H9 (cell line): ENCODE measurements at regions not wholly inside any gene's neighbourhood (a gene's known extent, or its start where the extent isn't known, plus 50 kb on each side); places are given as distances from the start of the nearest gene placed in this dataset.

Experiments used
- DNase-seq: peaks from one replicate; pipeline ENCODE4 v3.0.0-alpha.2; 2017
- H2AFZ ChIP-seq: one replicate; pipeline ENCODE4 v1.6.1; 2013; ENCODE audit warnings: mild to moderate bottlenecking, low read length, control low read depth, moderate library complexity
- H2AK5ac ChIP-seq: 2 replicates; pipeline ENCODE4 v1.6.1; 2013; ENCODE audit warnings: low read length, control low read depth, mixed read lengths; ENCODE audit not compliant: insufficient read length
- H2BK120ac ChIP-seq: one replicate; pipeline ENCODE4 v1.6.1; 2013; ENCODE audit warnings: low read depth, mild to moderate bottlenecking, low read length, control low read depth, inconsistent platforms; ENCODE audit not compliant: poor library complexity, severe bottlenecking
- H2BK12ac ChIP-seq: 2 replicates; pipeline ENCODE4 v1.6.1; 2013; ENCODE audit warnings: low read length, control low read depth, mixed read lengths, low read depth; ENCODE audit not compliant: insufficient read length
- H2BK15ac ChIP-seq: 2 replicates; pipeline ENCODE4 v1.6.1; 2013; ENCODE audit warnings: low read depth, low read length, control low read depth
- H2BK20ac ChIP-seq: one replicate; pipeline ENCODE4 v1.6.1; 2013; ENCODE audit warnings: low read depth, mild to moderate bottlenecking, low read length, control low read depth, inconsistent platforms; ENCODE audit not compliant: poor library complexity, severe bottlenecking
- H2BK5ac ChIP-seq: 2 replicates; pipeline ENCODE4 v1.6.1; 2013; ENCODE audit warnings: low read length, control low read depth, mixed read lengths; ENCODE audit not compliant: insufficient read length
- H3K14ac ChIP-seq: 2 replicates; pipeline ENCODE4 v1.6.1; 2013; ENCODE audit warnings: low read length, control low read depth; ENCODE audit not compliant: insufficient read depth
- H3K18ac ChIP-seq: 2 replicates; pipeline ENCODE4 v1.6.1; 2013; ENCODE audit warnings: low read depth, mild to moderate bottlenecking, mixed read lengths, low read length, control low read depth; ENCODE audit not compliant: insufficient read length
- H3K23ac ChIP-seq: 2 replicates; pipeline ENCODE4 v1.6.1; 2013; ENCODE audit warnings: low read length, control low read depth, mixed read lengths, low read depth; ENCODE audit not compliant: insufficient read length
- H3K23me2 ChIP-seq: 2 replicates; pipeline ENCODE4 v1.6.1; 2013; ENCODE audit warnings: low read depth, mild to moderate bottlenecking, mixed read lengths, low read length, control low read depth; ENCODE audit not compliant: insufficient read length, poor library complexity, severe bottlenecking
- H3K27ac ChIP-seq: 2 replicates; pipeline ENCODE4 v1.5.1; 2013; ENCODE audit warnings: low read length, control low read depth, mixed read lengths, low read depth; ENCODE audit not compliant: insufficient read length
- H3K27me3 ChIP-seq: 2 replicates; pipeline ENCODE4 v1.6.1; 2013; ENCODE audit warnings: low read length, control low read depth, inconsistent platforms; ENCODE audit not compliant: insufficient read depth
- H3K4ac ChIP-seq: 2 replicates; pipeline ENCODE4 v1.6.1; 2013; ENCODE audit warnings: low read depth, mild to moderate bottlenecking, control low read depth, inconsistent platforms, low read length, moderate library complexity
- H3K4me1 ChIP-seq: 2 replicates; pipeline ENCODE4 v1.6.1; 2013; ENCODE audit warnings: low read length, control low read depth, inconsistent platforms; ENCODE audit not compliant: insufficient read depth
- H3K4me2 ChIP-seq: 2 replicates; pipeline ENCODE4 v1.6.1; 2013; ENCODE audit warnings: low read length, control low read depth, mixed read lengths; ENCODE audit not compliant: insufficient read length, insufficient read depth
- H3K56ac ChIP-seq: 2 replicates; pipeline ENCODE4 v1.6.1; 2013; ENCODE audit warnings: low read depth, mild to moderate bottlenecking, mixed read lengths, low read length, control low read depth; ENCODE audit not compliant: insufficient read length
- H3K79me1 ChIP-seq: 2 replicates; pipeline ENCODE4 v1.6.1; 2013; ENCODE audit warnings: low read depth, mild to moderate bottlenecking, moderate library complexity, low read length, control low read depth, inconsistent platforms; ENCODE audit not compliant: insufficient read depth, poor library complexity, severe bottlenecking
- H3K79me2 ChIP-seq: 2 replicates; pipeline ENCODE4 v1.6.1; 2013; ENCODE audit warnings: low read length, control low read depth, inconsistent platforms; ENCODE audit not compliant: insufficient read depth
- H3K9ac ChIP-seq: 2 replicates; pipeline ENCODE4 v1.6.1; 2013; ENCODE audit warnings: low read length, control low read depth, mixed read lengths; ENCODE audit not compliant: insufficient read length; ENCODE audit errors: extremely low read depth
- H3K9me3 ChIP-seq: one replicate; pipeline ENCODE4 v1.6.1; 2013; ENCODE audit warnings: low read depth, low read length, inconsistent platforms; ENCODE audit not compliant: control insufficient read depth
- H3T11ph ChIP-seq: one replicate; pipeline ENCODE4 v1.6.1; 2013; ENCODE audit warnings: mild to moderate bottlenecking, low read length, control low read depth, inconsistent platforms
- H4K20me1 ChIP-seq: one replicate; pipeline ENCODE4 v1.6.1; 2013; ENCODE audit not compliant: control insufficient read depth, insufficient read length, insufficient read depth
- H4K5ac ChIP-seq: 2 replicates; pipeline ENCODE4 v1.6.1; 2013; ENCODE audit warnings: low read depth, mild to moderate bottlenecking, mixed read lengths, low read length, control low read depth; ENCODE audit not compliant: insufficient read length
- H4K8ac ChIP-seq: replicated peaks from 2 replicates; pipeline ENCODE4 v1.6.1; 2013; ENCODE audit warnings: low read length, control low read depth, mixed read lengths, low read depth; ENCODE audit not compliant: insufficient read length
- H4K91ac ChIP-seq: 2 replicates; pipeline ENCODE4 v1.6.1; 2013; ENCODE audit warnings: low read depth, mild to moderate bottlenecking, moderate library complexity, mixed read lengths, low read length, control low read depth; ENCODE audit not compliant: insufficient read length
- H3K27ac Mint-ChIP-seq, 3 experiments: 2 replicates in 2 of 3; 3 replicates in 1 of 3; pipeline ENCODE4 v1.8.0; 2020 to 2021; ENCODE audit warnings: mixed read lengths in 3 of 3, mild to moderate bottlenecking in 1 of 3, moderate library complexity in 1 of 3
- H3K27me3 Mint-ChIP-seq: 2 replicates; pipeline ENCODE4 v1.8.0; 2021; ENCODE audit warnings: low read depth, mild to moderate bottlenecking, moderate library complexity, mixed read lengths
- H3K36me3 Mint-ChIP-seq, 3 experiments: 2 replicates in 2 of 3; 3 replicates in 1 of 3; pipeline ENCODE4 v1.8.0; 2020 to 2021; ENCODE audit warnings: low read depth in 3 of 3, mixed read lengths in 3 of 3; ENCODE audit not compliant: insufficient read depth in 1 of 3
- H3K4me1 Mint-ChIP-seq, 2 experiments: 2 replicates each; pipeline ENCODE4 v1.8.0; 2020; ENCODE audit warnings: mixed read lengths in 2 of 2
- H3K4me3 Mint-ChIP-seq, 2 experiments: 2 replicates in 1 of 2; 3 replicates in 1 of 2; pipeline ENCODE4 v1.8.0; 2020 to 2021; ENCODE audit warnings: mild to moderate bottlenecking in 2 of 2, mixed read lengths in 2 of 2, moderate library complexity in 1 of 2
- H3K9me3 Mint-ChIP-seq, 2 experiments: 2 replicates in 1 of 2; 3 replicates in 1 of 2; pipeline ENCODE4 v1.8.0; 2020; ENCODE audit warnings: mild to moderate bottlenecking in 2 of 2, mixed read lengths in 2 of 2, moderate library complexity in 1 of 2
- WGBS: extraction: QIAGEN DNeasy Blood & Tissue Kit; methylation state at CpG from one replicate; pipeline ENCODE4 v1.1.7; 2013; ENCODE audit warnings: missing lambda C conversion rate, low lambda C conversion rate, mixed read lengths; ENCODE audit not compliant: insufficient read length; ENCODE audit errors: extremely low coverage; 5-methylcytosine and 5-hydroxymethylcytosine counted together
- TF ChIP-seq, protein P1 (sequence below): fragments of 200-600 bp; sonication (generic); conservative IDR thresholded peaks from 3 replicates; pipeline ENCODE4 v1.8.0; 2021; ENCODE audit warnings: antibody characterized with exemption, mild to moderate bottlenecking

DNA sequence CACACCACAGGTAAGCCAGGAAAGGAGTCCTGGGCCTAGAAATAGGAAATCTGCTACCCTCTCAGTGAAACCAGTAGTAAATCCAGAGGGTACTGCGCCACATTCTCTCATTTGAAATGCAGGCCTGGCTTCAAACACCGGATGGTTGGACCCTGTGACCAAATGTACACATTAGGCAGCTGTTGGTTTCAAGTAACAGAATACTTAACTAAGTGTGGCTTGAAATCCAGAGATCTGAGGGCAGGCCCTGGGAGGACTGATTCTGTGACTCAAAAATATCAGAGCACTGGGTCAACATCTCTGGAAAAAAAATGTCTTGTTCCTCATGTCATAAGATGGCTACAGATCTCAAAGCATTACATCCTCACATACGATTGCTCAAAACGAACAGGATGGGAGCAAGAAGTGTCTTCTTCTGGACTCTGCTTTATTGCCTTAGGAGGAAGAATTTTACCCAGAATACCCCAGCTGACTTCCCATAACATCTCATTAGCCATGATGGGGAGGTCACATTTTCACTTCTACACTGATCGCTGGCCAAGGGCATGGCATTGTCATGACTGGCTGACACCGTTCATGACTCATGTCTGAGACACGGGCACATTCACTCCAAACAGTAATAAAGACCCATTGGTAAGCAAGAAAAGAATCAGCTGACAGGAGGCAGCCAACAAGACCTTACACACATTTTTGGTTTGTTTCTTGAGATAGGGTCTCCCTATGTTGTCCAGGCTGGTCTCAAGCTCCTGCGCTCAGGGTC is 166.0 kb downstream of the ARRDC4 start:
- H3K4me1 ChIP-seq = peaks cover 2% of the 10 kb centered on the region; the same call in 1 of the 2 replicates
- DNase-seq = no peak
- H3K27me3 ChIP-seq = no peaks in the 10 kb centered on the region
- no peak overlapping the region for H3K9ac ChIP-seq
- H2BK20ac ChIP-seq = no peak overlapping the region
- Mint-ChIP-seq H3K27me3 (peaks cover 2% of the 10 kb centered on the region; the same call in 1 of the 2 replicates), H3K4me3 (no peak overlapping the region), H3K9me3 (no peaks in the 10 kb centered on the region), H3K36me3 (no peaks in the 10 kb centered on the region), H3K4me1 (peaks cover 6 to 15% of the 10 kb centered on the region in 2 experiments), H3K27ac (0 out of 7 replicates have a peak overlapping the region, but pooled peaks of 1 of the 3 experiments have one; percentile 12)
- H3K4ac ChIP-seq = no peak overlapping the region
- H3K9me3 ChIP-seq = no peaks in the 10 kb centered on the region
- no peak overlapping the region for H3K23ac ChIP-seq
- TF ChIP-seq, protein P1, sequence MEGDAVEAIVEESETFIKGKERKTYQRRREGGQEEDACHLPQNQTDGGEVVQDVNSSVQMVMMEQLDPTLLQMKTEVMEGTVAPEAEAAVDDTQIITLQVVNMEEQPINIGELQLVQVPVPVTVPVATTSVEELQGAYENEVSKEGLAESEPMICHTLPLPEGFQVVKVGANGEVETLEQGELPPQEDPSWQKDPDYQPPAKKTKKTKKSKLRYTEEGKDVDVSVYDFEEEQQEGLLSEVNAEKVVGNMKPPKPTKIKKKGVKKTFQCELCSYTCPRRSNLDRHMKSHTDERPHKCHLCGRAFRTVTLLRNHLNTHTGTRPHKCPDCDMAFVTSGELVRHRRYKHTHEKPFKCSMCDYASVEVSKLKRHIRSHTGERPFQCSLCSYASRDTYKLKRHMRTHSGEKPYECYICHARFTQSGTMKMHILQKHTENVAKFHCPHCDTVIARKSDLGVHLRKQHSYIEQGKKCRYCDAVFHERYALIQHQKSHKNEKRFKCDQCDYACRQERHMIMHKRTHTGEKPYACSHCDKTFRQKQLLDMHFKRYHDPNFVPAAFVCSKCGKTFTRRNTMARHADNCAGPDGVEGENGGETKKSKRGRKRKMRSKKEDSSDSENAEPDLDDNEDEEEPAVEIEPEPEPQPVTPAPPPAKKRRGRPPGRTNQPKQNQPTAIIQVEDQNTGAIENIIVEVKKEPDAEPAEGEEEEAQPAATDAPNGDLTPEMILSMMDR = no peak
- no peak overlapping the region for H3T11ph ChIP-seq
- no CpG with 5 or more reads among the region's 8 CpGs for WGBS
- H2AFZ ChIP-seq = no peak overlapping the region
- H3K18ac ChIP-seq = no peak overlapping the region
- no peak overlapping the region for H4K8ac ChIP-seq
- H2AK5ac ChIP-seq = no peak overlapping the region
- H3K23me2 ChIP-seq = no peaks in the 10 kb centered on the region
- no peak overlapping the region for H3K14ac ChIP-seq
- no peak overlapping the region for H4K91ac ChIP-seq
- H2BK15ac ChIP-seq = no peak overlapping the region
- no peak overlapping the region for H4K5ac ChIP-seq
- H2BK12ac ChIP-seq = no peak overlapping the region
- H2BK5ac ChIP-seq = no peak overlapping the region
- no peaks in the 10 kb centered on the region for H3K79me2 ChIP-seq
- H3K79me1 ChIP-seq = no peaks in the 10 kb centered on the region
- H3K4me2 ChIP-seq = no peak overlapping the region
- no peak overlapping the region for H3K56ac ChIP-seq
- H2BK120ac ChIP-seq = no peak overlapping the region
- no peaks in the 10 kb centered on the region for H4K20me1 ChIP-seq
- no peak overlapping the region for H3K27ac ChIP-seq
